ENCODE measurements at regions not wholly inside any gene's neighbourhood (a gene's known extent, or its start where the extent isn't known, plus 50 kb on each side); places are given as distances from the start of the nearest gene placed in this dataset.

DNA sequence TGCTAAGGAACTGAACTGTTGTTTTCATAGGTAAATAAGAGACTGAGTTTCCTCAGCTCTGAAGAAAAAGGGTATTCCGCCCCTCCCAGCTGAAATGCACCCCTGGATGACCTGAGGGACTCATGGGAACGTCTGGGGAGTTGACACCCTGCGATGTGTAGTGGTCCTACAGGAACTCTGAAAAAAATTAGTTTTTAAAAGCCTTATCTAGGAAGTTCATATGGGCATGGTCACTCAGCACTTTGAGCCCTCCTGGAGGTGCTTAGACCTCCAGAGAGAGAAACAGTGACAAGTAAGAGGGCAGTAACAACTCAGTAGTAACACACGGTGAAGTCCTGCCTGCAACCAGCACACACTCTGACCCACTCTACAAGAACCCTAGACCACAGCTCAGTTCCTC lies 91.2 kb upstream of the CNOT2 start:
- H3K36me3 ChIP-seq (ENCODE audit: insufficient read depth) = peaks cover 15% of the 10 kb centered on the region
- ATAC-seq (no peak), DNase-seq (ENCODE audit: low spot score) (no peak)
- Mint-ChIP-seq H3K27me3 (ENCODE audit: insufficient read depth, low read depth, poor library complexity) (peaks cover 2% of the 10 kb centered on the region), H3K27ac (no peak overlapping the region), H3K4me1 (no peaks in the 10 kb centered on the region; the same call in 2 of the 3 replicates), H3K36me3 (ENCODE audit: low read depth) (peaks cover 35% of the 10 kb centered on the region; the same call in 2 of the 3 replicates), H3K4me3 (no peak overlapping the region), H3K9me3 (peaks cover 50% of the 10 kb centered on the region)
- H3K4me1 ChIP-seq (ENCODE audit: insufficient read depth) = no peaks in the 10 kb centered on the region
- no peak overlapping the region for H2AFZ ChIP-seq
- H4K20me1 ChIP-seq (replicated peaks; ENCODE audit: insufficient read depth) = no peaks in the 10 kb centered on the region
- no peak overlapping the region for H3K4me3 ChIP-seq
- TF ChIP-seq, protein P1, sequence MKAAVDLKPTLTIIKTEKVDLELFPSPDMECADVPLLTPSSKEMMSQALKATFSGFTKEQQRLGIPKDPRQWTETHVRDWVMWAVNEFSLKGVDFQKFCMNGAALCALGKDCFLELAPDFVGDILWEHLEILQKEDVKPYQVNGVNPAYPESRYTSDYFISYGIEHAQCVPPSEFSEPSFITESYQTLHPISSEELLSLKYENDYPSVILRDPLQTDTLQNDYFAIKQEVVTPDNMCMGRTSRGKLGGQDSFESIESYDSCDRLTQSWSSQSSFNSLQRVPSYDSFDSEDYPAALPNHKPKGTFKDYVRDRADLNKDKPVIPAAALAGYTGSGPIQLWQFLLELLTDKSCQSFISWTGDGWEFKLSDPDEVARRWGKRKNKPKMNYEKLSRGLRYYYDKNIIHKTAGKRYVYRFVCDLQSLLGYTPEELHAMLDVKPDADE (IDR thresholded peaks at IDR 0.05) = no peak
- TF ChIP-seq ZNF331 (CRISPR knock-in tag; IDR thresholded peaks at IDR 0.05; ENCODE audit: low read depth) (no peak), EZH2 (IDR thresholded peaks at IDR 0.05; ENCODE audit: low read depth, unreplicated experiment) (no peak), ZNF114 (CRISPR knock-in tag; IDR thresholded peaks at IDR 0.05) (no peak), CREB1 (CRISPR knock-in tag; IDR thresholded peaks at IDR 0.05; ENCODE audit: low read depth) (no peak), STAT1 (IDR thresholded peaks at IDR 0.05; ENCODE audit: unreplicated experiment) (no peak), EZH2phosphoT487 (IDR thresholded peaks at IDR 0.05; ENCODE audit: unreplicated experiment) (no peak), NANOG (IDR thresholded peaks at IDR 0.05; ENCODE audit: borderline replicate concordance) (no peak), POLR2AphosphoS5 (IDR thresholded peaks at IDR 0.05; ENCODE audit: low read depth) (no peak), JUNB (IDR thresholded peaks at IDR 0.05; ENCODE audit: unreplicated experiment) (no peak)
- TF ChIP-seq, protein P2, sequence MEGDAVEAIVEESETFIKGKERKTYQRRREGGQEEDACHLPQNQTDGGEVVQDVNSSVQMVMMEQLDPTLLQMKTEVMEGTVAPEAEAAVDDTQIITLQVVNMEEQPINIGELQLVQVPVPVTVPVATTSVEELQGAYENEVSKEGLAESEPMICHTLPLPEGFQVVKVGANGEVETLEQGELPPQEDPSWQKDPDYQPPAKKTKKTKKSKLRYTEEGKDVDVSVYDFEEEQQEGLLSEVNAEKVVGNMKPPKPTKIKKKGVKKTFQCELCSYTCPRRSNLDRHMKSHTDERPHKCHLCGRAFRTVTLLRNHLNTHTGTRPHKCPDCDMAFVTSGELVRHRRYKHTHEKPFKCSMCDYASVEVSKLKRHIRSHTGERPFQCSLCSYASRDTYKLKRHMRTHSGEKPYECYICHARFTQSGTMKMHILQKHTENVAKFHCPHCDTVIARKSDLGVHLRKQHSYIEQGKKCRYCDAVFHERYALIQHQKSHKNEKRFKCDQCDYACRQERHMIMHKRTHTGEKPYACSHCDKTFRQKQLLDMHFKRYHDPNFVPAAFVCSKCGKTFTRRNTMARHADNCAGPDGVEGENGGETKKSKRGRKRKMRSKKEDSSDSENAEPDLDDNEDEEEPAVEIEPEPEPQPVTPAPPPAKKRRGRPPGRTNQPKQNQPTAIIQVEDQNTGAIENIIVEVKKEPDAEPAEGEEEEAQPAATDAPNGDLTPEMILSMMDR (conservative IDR thresholded peaks at IDR 0.05; ENCODE audit: low read depth in 2 of 2) = no peak
- TF ChIP-seq, protein P3, sequence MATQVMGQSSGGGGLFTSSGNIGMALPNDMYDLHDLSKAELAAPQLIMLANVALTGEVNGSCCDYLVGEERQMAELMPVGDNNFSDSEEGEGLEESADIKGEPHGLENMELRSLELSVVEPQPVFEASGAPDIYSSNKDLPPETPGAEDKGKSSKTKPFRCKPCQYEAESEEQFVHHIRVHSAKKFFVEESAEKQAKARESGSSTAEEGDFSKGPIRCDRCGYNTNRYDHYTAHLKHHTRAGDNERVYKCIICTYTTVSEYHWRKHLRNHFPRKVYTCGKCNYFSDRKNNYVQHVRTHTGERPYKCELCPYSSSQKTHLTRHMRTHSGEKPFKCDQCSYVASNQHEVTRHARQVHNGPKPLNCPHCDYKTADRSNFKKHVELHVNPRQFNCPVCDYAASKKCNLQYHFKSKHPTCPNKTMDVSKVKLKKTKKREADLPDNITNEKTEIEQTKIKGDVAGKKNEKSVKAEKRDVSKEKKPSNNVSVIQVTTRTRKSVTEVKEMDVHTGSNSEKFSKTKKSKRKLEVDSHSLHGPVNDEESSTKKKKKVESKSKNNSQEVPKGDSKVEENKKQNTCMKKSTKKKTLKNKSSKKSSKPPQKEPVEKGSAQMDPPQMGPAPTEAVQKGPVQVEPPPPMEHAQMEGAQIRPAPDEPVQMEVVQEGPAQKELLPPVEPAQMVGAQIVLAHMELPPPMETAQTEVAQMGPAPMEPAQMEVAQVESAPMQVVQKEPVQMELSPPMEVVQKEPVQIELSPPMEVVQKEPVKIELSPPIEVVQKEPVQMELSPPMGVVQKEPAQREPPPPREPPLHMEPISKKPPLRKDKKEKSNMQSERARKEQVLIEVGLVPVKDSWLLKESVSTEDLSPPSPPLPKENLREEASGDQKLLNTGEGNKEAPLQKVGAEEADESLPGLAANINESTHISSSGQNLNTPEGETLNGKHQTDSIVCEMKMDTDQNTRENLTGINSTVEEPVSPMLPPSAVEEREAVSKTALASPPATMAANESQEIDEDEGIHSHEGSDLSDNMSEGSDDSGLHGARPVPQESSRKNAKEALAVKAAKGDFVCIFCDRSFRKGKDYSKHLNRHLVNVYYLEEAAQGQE (IDR thresholded peaks at IDR 0.05; ENCODE audit: unreplicated experiment) = no peak
- TF ChIP-seq, protein P4, sequence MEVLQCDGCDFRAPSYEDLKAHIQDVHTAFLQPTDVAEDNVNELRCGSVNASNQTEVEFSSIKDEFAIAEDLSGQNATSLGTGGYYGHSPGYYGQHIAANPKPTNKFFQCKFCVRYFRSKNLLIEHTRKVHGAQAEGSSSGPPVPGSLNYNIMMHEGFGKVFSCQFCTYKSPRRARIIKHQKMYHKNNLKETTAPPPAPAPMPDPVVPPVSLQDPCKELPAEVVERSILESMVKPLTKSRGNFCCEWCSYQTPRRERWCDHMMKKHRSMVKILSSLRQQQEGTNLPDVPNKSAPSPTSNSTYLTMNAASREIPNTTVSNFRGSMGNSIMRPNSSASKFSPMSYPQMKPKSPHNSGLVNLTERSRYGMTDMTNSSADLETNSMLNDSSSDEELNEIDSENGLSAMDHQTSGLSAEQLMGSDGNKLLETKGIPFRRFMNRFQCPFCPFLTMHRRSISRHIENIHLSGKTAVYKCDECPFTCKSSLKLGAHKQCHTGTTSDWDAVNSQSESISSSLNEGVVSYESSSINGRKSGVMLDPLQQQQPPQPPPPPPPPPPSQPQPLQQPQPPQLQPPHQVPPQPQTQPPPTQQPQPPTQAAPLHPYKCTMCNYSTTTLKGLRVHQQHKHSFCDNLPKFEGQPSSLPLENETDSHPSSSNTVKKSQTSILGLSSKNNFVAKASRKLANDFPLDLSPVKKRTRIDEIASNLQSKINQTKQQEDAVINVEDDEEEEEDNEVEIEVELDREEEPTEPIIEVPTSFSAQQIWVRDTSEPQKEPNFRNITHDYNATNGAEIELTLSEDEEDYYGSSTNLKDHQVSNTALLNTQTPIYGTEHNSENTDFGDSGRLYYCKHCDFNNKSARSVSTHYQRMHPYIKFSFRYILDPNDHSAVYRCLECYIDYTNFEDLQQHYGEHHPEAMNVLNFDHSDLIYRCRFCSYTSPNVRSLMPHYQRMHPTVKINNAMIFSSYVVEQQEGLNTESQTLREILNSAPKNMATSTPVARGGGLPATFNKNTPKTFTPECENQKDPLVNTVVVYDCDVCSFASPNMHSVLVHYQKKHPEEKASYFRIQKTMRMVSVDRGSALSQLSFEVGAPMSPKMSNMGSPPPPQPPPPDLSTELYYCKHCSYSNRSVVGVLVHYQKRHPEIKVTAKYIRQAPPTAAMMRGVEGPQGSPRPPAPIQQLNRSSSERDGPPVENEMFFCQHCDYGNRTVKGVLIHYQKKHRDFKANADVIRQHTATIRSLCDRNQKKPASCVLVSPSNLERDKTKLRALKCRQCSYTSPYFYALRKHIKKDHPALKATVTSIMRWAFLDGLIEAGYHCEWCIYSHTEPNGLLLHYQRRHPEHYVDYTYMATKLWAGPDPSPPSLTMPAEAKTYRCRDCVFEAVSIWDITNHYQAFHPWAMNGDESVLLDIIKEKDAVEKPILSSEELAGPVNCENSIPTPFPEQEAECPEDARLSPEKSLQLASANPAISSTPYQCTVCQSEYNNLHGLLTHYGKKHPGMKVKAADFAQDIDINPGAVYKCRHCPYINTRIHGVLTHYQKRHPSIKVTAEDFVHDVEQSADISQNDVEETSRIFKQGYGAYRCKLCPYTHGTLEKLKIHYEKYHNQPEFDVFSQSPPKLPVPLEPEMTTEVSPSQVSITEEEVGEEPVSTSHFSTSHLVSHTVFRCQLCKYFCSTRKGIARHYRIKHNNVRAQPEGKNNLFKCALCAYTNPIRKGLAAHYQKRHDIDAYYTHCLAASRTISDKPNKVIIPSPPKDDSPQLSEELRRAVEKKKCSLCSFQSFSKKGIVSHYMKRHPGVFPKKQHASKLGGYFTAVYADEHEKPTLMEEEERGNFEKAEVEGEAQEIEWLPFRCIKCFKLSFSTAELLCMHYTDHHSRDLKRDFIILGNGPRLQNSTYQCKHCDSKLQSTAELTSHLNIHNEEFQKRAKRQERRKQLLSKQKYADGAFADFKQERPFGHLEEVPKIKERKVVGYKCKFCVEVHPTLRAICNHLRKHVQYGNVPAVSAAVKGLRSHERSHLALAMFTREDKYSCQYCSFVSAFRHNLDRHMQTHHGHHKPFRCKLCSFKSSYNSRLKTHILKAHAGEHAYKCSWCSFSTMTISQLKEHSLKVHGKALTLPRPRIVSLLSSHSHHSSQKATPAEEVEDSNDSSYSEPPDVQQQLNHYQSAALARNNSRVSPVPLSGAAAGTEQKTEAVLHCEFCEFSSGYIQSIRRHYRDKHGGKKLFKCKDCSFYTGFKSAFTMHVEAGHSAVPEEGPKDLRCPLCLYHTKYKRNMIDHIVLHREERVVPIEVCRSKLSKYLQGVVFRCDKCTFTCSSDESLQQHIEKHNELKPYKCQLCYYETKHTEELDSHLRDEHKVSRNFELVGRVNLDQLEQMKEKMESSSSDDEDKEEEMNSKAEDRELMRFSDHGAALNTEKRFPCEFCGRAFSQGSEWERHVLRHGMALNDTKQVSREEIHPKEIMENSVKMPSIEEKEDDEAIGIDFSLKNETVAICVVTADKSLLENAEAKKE (CRISPR knock-in tag; IDR thresholded peaks at IDR 0.05) = no peak
- no peak overlapping the region for H3K4me2 ChIP-seq
- no peaks in the 10 kb centered on the region for H3K79me2 ChIP-seq (replicated peaks; ENCODE audit: insufficient read depth)
- H3K27me3 ChIP-seq (ENCODE audit: insufficient read depth) = no peaks in the 10 kb centered on the region
- no peak overlapping the region for H3K27ac ChIP-seq (ENCODE audit: low read depth)
- H3F3A ChIP-seq (replicated peaks; ENCODE audit: low read depth) = no peaks in the 10 kb centered on the region
- no peaks in the 10 kb centered on the region for H3K9me2 ChIP-seq (ENCODE audit: insufficient read depth)
